ENCODE measurements at regions not wholly inside any gene's neighbourhood (a gene's known extent, or its start where the extent isn't known, plus 50 kb on each side); places are given as distances from the start of the nearest gene placed in this dataset.

- peaks cover 4 to 8% of the 10 kb centered on the region in 2 donors for H3K27me3 Mint-ChIP-seq
- peaks cover 0 to 3% of the 10 kb centered on the region in 2 donors for H3K9me3 Mint-ChIP-seq
- no peaks in the 10 kb centered on the region for H3K4me1 Mint-ChIP-seq (ENCODE audit: low read depth in 2 of 2)
- no peak overlapping the region for H3K4me3 Mint-ChIP-seq
- ATAC-seq (replicated peaks) = peak; percentile 16
- H3K36me3 Mint-ChIP-seq (ENCODE audit: insufficient read depth) = no peaks in the 10 kb centered on the region
- no peak for DNase-seq
- no peak overlapping the region for H3K27ac Mint-ChIP-seq
Observed at GRCh38 chr5:2109566-2109965, 226.8 kb upstream of the IRX4 start.

GRCh38 chr5:2106721-2107120 lies 224.0 kb upstream of the IRX4 start:
- ATAC-seq (replicated peaks) (no peak), DNase-seq (no peak)
- H3K27me3 Mint-ChIP-seq = no peaks in the 10 kb centered on the region
- H3K4me1 Mint-ChIP-seq (ENCODE audit: low read depth in 2 of 2) = no peaks in the 10 kb centered on the region
- peaks cover 0 to 3% of the 10 kb centered on the region in 2 donors for H3K9me3 Mint-ChIP-seq
- no peak overlapping the region for H3K4me3 Mint-ChIP-seq
- H3K27ac Mint-ChIP-seq = no peak overlapping the region
- H3K36me3 Mint-ChIP-seq (ENCODE audit: insufficient read depth) = no peaks in the 10 kb centered on the region

- DNase-seq (peak in 2 of 3 experiments; percentile 14 to 20), ATAC-seq (replicated peaks) (peak; percentile 95)
- no peaks in the 10 kb centered on the region for H3K36me3 Mint-ChIP-seq (ENCODE audit: insufficient read depth)
- H3K4me1 Mint-ChIP-seq (ENCODE audit: low read depth in 2 of 2) = no peaks in the 10 kb centered on the region
- H3K27ac Mint-ChIP-seq = no peak overlapping the region
- no peak overlapping the region for H3K4me3 Mint-ChIP-seq
- H3K9me3 Mint-ChIP-seq = peaks cover 0 to 3% of the 10 kb centered on the region in 2 donors
- peaks cover 12% of the 10 kb centered on the region in 2 donors for H3K27me3 Mint-ChIP-seq
Observed at GRCh38 chr5:2105141-2105540, 222.4 kb upstream of the IRX4 start.

GRCh38 chr5:2103940-2104339 lies 221.2 kb upstream of the IRX4 start:
- Mint-ChIP-seq H3K4me3 (no peak overlapping the region), H3K36me3 (ENCODE audit: insufficient read depth) (no peaks in the 10 kb centered on the region), H3K27ac (no peak overlapping the region), H3K9me3 (peaks cover 0 to 3% of the 10 kb centered on the region in 2 donors), H3K27me3 (peaks cover 14 to 24% of the 10 kb centered on the region in 2 donors), H3K4me1 (ENCODE audit: low read depth in 2 of 2) (no peaks in the 10 kb centered on the region)
- no peak for DNase-seq
- ATAC-seq (replicated peaks) = no peak

GRCh38 chr5:2102819-2103776 lies 220.4 kb upstream of the IRX4 start:
- Mint-ChIP-seq H3K4me1 (ENCODE audit: low read depth in 2 of 2) (no peaks in the 10 kb centered on the region), H3K36me3 (ENCODE audit: insufficient read depth) (no peaks in the 10 kb centered on the region), H3K27me3 (peaks cover 15 to 28% of the 10 kb centered on the region in 2 donors), H3K27ac (no peak overlapping the region), H3K4me3 (no peak overlapping the region), H3K9me3 (peaks cover 0 to 3% of the 10 kb centered on the region in 2 donors)
- ATAC-seq (replicated peaks) (no peak), DNase-seq (no peak)

GRCh38 chr5:2101685-2102084 lies 219.0 kb upstream of the IRX4 start:
- ATAC-seq (replicated peaks) (no peak), DNase-seq (no peak)
- H3K4me1 Mint-ChIP-seq (ENCODE audit: low read depth in 2 of 2) = no peaks in the 10 kb centered on the region
- peaks cover 0 to 3% of the 10 kb centered on the region in 2 donors for H3K9me3 Mint-ChIP-seq
- H3K27me3 Mint-ChIP-seq = peaks cover 21 to 36% of the 10 kb centered on the region in 2 donors
- H3K4me3 Mint-ChIP-seq = no peak overlapping the region
- H3K36me3 Mint-ChIP-seq (ENCODE audit: insufficient read depth) = no peaks in the 10 kb centered on the region
- H3K27ac Mint-ChIP-seq = no peak overlapping the region

- H3K9me3 Mint-ChIP-seq = no peaks in the 10 kb centered on the region
- no peaks in the 10 kb centered on the region for H3K36me3 Mint-ChIP-seq (ENCODE audit: insufficient read depth)
- no peak overlapping the region for H3K4me3 Mint-ChIP-seq
- peaks cover 27 to 43% of the 10 kb centered on the region in 2 donors for H3K27me3 Mint-ChIP-seq
- DNase-seq (no peak), ATAC-seq (replicated peaks) (no peak)
- no peaks in the 10 kb centered on the region for H3K4me1 Mint-ChIP-seq (ENCODE audit: low read depth in 2 of 2)
- H3K27ac Mint-ChIP-seq = no peak overlapping the region
Observed at GRCh38 chr5:2096887-2097505, 214.3 kb upstream of the IRX4 start.

GRCh38 chr5:2095011-2095410 lies 212.3 kb upstream of the IRX4 start:
- no peak overlapping the region for H3K27ac Mint-ChIP-seq

GRCh38 chr5:2094616-2094995 lies 211.9 kb upstream of the IRX4 start:
- ATAC-seq (replicated peaks) = no peak

More at GRCh38 chr5:2095011-2095410, 212.3 kb upstream of the IRX4 start:
- H3K36me3 Mint-ChIP-seq (ENCODE audit: insufficient read depth) = no peaks in the 10 kb centered on the region
- peaks cover 14 to 30% of the 10 kb centered on the region in 2 donors for H3K27me3 Mint-ChIP-seq
- DNase-seq (no peak), ATAC-seq (replicated peaks) (no peak)
- H3K4me3 Mint-ChIP-seq = no peak overlapping the region
- H3K4me1 Mint-ChIP-seq (ENCODE audit: low read depth in 2 of 2) = no peaks in the 10 kb centered on the region
- no peaks in the 10 kb centered on the region for H3K9me3 Mint-ChIP-seq

GRCh38 chr5:2093859-2094615 lies 211.3 kb upstream of the IRX4 start:
- Mint-ChIP-seq H3K4me1 (ENCODE audit: low read depth in 2 of 2) (no peaks in the 10 kb centered on the region), H3K9me3 (no peaks in the 10 kb centered on the region)

More at GRCh38 chr5:2094616-2094995, 211.9 kb upstream of the IRX4 start:
- DNase-seq = no peak
- Mint-ChIP-seq H3K4me3 (no peak overlapping the region), H3K27ac (no peak overlapping the region), H3K9me3 (no peaks in the 10 kb centered on the region), H3K27me3 (peaks cover 13 to 27% of the 10 kb centered on the region in 2 donors), H3K36me3 (ENCODE audit: insufficient read depth) (no peaks in the 10 kb centered on the region), H3K4me1 (ENCODE audit: low read depth in 2 of 2) (no peaks in the 10 kb centered on the region)

GRCh38 chr5:2091921-2092320 lies 209.2 kb upstream of the IRX4 start:
- Mint-ChIP-seq H3K27me3 (peaks cover 13 to 25% of the 10 kb centered on the region in 2 donors), H3K36me3 (ENCODE audit: insufficient read depth) (no peaks in the 10 kb centered on the region), H3K4me1 (ENCODE audit: low read depth in 2 of 2) (no peaks in the 10 kb centered on the region), H3K27ac (no peak overlapping the region), H3K9me3 (no peaks in the 10 kb centered on the region), H3K4me3 (no peak overlapping the region)
- ATAC-seq (replicated peaks) (no peak), DNase-seq (no peak)

More at GRCh38 chr5:2093859-2094615, 211.3 kb upstream of the IRX4 start:
- no peak overlapping the region for H3K27ac Mint-ChIP-seq
- no peak for DNase-seq
- no peak overlapping the region for H3K4me3 Mint-ChIP-seq
- ATAC-seq (replicated peaks) = no peak
- peaks cover 13 to 27% of the 10 kb centered on the region in 2 donors for H3K27me3 Mint-ChIP-seq
- no peaks in the 10 kb centered on the region for H3K36me3 Mint-ChIP-seq (ENCODE audit: insufficient read depth)

- Mint-ChIP-seq H3K4me1 (ENCODE audit: low read depth in 2 of 2) (no peaks in the 10 kb centered on the region), H3K36me3 (ENCODE audit: insufficient read depth) (no peaks in the 10 kb centered on the region), H3K27me3 (peaks cover 6 to 17% of the 10 kb centered on the region in 2 donors), H3K27ac (no peak overlapping the region), H3K9me3 (no peaks in the 10 kb centered on the region), H3K4me3 (no peak overlapping the region)
- no peak for ATAC-seq (replicated peaks)
- DNase-seq = no peak
Observed at GRCh38 chr5:2087980-2088379, 205.3 kb upstream of the IRX4 start.

GRCh38 chr5:2075365-2075764 lies 192.6 kb upstream of the IRX4 start:
- DNase-seq (no peak), ATAC-seq (replicated peaks) (no peak)
- no peaks in the 10 kb centered on the region for H3K36me3 Mint-ChIP-seq (ENCODE audit: insufficient read depth)
- H3K4me3 Mint-ChIP-seq = no peak overlapping the region
- H3K27ac Mint-ChIP-seq = no peak overlapping the region
- peaks cover 33 to 73% of the 10 kb centered on the region in 2 donors for H3K27me3 Mint-ChIP-seq
- no peaks in the 10 kb centered on the region for H3K4me1 Mint-ChIP-seq (ENCODE audit: low read depth in 2 of 2)
- no peaks in the 10 kb centered on the region for H3K9me3 Mint-ChIP-seq

Measured in effector memory CD8-positive, alpha-beta T cell (primary cell).